K562 (cell line): ENCODE measurements at regions not wholly inside any gene's neighbourhood (a gene's known extent, or its start where the extent isn't known, plus 50 kb on each side); places are given as distances from the start of the nearest gene placed in this dataset.

Experiments
- ATAC-seq: fragments of 200-7000 bp; cut with Tn5 transposase; 3 replicates; pipeline ENCODE4 v1.9.1; 2020; ENCODE audit warnings: moderate library complexity
- BruUV-seq: library from RNA; stranded (reverse); fragments of 400-500 nt; replicated peaks from 2 replicates; lab custom pipeline; 2021; lab: Mats Ljungman, UMichigan
- CTCF ChIA-PET: fragments of 300-600 bp; formaldehyde crosslinking; extraction: SDS; loops from one replicate; lab custom pipeline; 2021; ENCODE audit warnings: low intra/inter-chr PET ratio; lab: Yijun Ruan, JAX
- POLR2A ChIA-PET: fragments of 300-600, 350-650 bp; sonication (Branson Sonifier 250); formaldehyde crosslinking; extraction: SDS; loops from one replicate; lab custom pipeline; 2021; ENCODE audit warnings: antibody characterized with exemption, inconsistent platforms; lab: Yijun Ruan, JAX
- DNase-seq, 4 experiments: peaks; one replicate each; pipeline versions ENCODE4 v3.0.0 to v3.0.0-alpha.2; 2011 to 2018; ENCODE audit warnings: low spot score in 3 of 4, mixed read lengths in 3 of 4; ENCODE audit errors: extremely low read depth in 1 of 4
- FAIRE-seq: peaks from 2 replicates; lab custom pipeline; 2011; peaks lifted over from hg19 to GRCh38; lab: Jason Lieb, UNC
- H2AFZ ChIP-seq: 2 replicates; pipeline ENCODE4 v1.6.0; 2011; ENCODE audit warnings: low read depth, low read length, control low read depth, inconsistent platforms
- H3K27ac ChIP-seq: fragments of 200-600 bp; 3 replicates; pipeline ENCODE4 v1.8.0; 2011; ENCODE audit warnings: low read depth, mild to moderate bottlenecking, control low read depth, inconsistent platforms, low read length, moderate library complexity, mixed read lengths; ENCODE audit errors: extremely low read depth
- H3K27me3 ChIP-seq, 2 experiments: fragments of 300-600 bp in 1 of 2; 2 replicates in 1 of 2; 3 replicates in 1 of 2; pipeline versions ENCODE4 v1.6.0 to v1.8.0; 2011; ENCODE audit warnings: inconsistent platforms in 2 of 2, low read length in 2 of 2, mild to moderate bottlenecking in 1 of 2, mixed read lengths in 1 of 2, moderate library complexity in 1 of 2; ENCODE audit not compliant: control insufficient read depth in 2 of 2, insufficient read depth in 2 of 2
- H3K36me3 ChIP-seq: fragments of 300-600 bp; 3 replicates; pipeline ENCODE4 v1.8.0; 2011; ENCODE audit warnings: mild to moderate bottlenecking, low read length, inconsistent platforms; ENCODE audit not compliant: control insufficient read depth, insufficient read depth
- H3K4me1 ChIP-seq, 2 experiments: fragments of 200-600 bp in 1 of 2; replicated peaks in 1 of 2; 2 replicates in 1 of 2; 3 replicates in 1 of 2; pipeline versions ENCODE4 v1.5.1 to v1.8.0; 2011; ENCODE audit warnings: inconsistent platforms in 2 of 2, low read length in 2 of 2, mild to moderate bottlenecking in 1 of 2, mixed read lengths in 1 of 2, moderate library complexity in 1 of 2; ENCODE audit not compliant: control insufficient read depth in 2 of 2, insufficient read depth in 2 of 2
- H3K4me2 ChIP-seq: 2 replicates; pipeline ENCODE4 v1.6.1; 2011; ENCODE audit warnings: low read length, control low read depth, inconsistent platforms, mixed read lengths; ENCODE audit not compliant: insufficient read depth
- H3K4me3 ChIP-seq: fragments of 200-600 bp; sonication (generic), shearing (Covaris generic); 2 replicates; pipeline ENCODE4 v1.5.1; 2016; ENCODE audit warnings: control low read depth, inconsistent platforms
- H3K79me2 ChIP-seq: fragments of 200-600 bp; 3 replicates; pipeline ENCODE4 v1.8.0; 2011; ENCODE audit warnings: low read length, inconsistent platforms; ENCODE audit not compliant: control insufficient read depth, insufficient read depth
- H3K9ac ChIP-seq, 2 experiments: 2 replicates each; pipeline versions ENCODE4 v1.6.0 to v1.6.1; 2011; ENCODE audit warnings: low read depth in 2 of 2, low read length in 2 of 2, control low read depth in 1 of 2, inconsistent platforms in 1 of 2, mild to moderate bottlenecking in 1 of 2, mixed read lengths in 1 of 2; ENCODE audit not compliant: insufficient read depth in 1 of 2
- H3K9me1 ChIP-seq: one replicate; pipeline ENCODE4 v1.6.0; 2011; ENCODE audit warnings: inconsistent platforms, mild to moderate bottlenecking, low read length, moderate library complexity; ENCODE audit not compliant: control insufficient read depth, insufficient read depth
- H3K9me3 ChIP-seq: replicated peaks from 2 replicates; pipeline ENCODE4 v1.5.1; 2011; ENCODE audit warnings: low read depth, low read length, inconsistent platforms; ENCODE audit not compliant: control insufficient read depth, insufficient read depth
- H4K20me1 ChIP-seq: replicated peaks from 2 replicates; pipeline ENCODE4 v1.6.1; 2011; ENCODE audit warnings: low read length, inconsistent platforms, mixed read lengths; ENCODE audit not compliant: control insufficient read depth, insufficient read depth
- ARNT ChIP-seq, 2 experiments: fragments of 450-650 bp; IDR thresholded peaks; 2 replicates each; pipeline ENCODE4 v1.6.1; 2016; ENCODE audit warnings: mild to moderate bottlenecking in 1 of 2
- DEAF1 ChIP-seq: fragments of 450-650 bp; formaldehyde crosslinking; IDR thresholded peaks from 2 replicates; pipeline ENCODE4 v1.4.0; 2020; ENCODE audit warnings: mild to moderate bottlenecking, moderate library complexity
- E4F1 ChIP-seq: fragments of 250-450 bp; sonication (Bioruptor Pico); IDR thresholded peaks from 2 replicates; pipeline ENCODE4 v1.5.0; 2021; ENCODE audit warnings: mild to moderate bottlenecking, borderline replicate concordance
- FOXM1 ChIP-seq, 2 experiments: fragments of 450-650 bp in 1 of 2; sonication (generic) in 1 of 2; formaldehyde crosslinking in 1 of 2; IDR thresholded peaks; 2 replicates each; pipeline versions ENCODE4 v1.6.1 to v1.9.0; 2017 to 2022; ENCODE audit warnings: low read depth in 2 of 2, mild to moderate bottlenecking in 2 of 2, missing genetic modification reagents in 1 of 2, moderate library complexity in 1 of 2
- HDAC3 ChIP-seq: fragments of 450-650 bp; IDR thresholded peaks from 2 replicates; pipeline ENCODE4 v1.6.1; 2018; ENCODE audit warnings: borderline replicate concordance, mild to moderate bottlenecking, moderate library complexity; ENCODE audit not compliant: partially characterized antibody
- L3MBTL2 ChIP-seq: fragments of 450-650 bp; IDR thresholded peaks from 2 replicates; pipeline ENCODE4 v1.6.1; 2016; ENCODE audit warnings: mild to moderate bottlenecking, moderate library complexity
- MAFF ChIP-seq: IDR thresholded peaks from 2 replicates; pipeline ENCODE4 v1.6.1; 2012; ENCODE audit warnings: low read length, improper control_type of control experiment
- MCM7 ChIP-seq, 2 experiments: fragments of 450-650 bp; IDR thresholded peaks; 2 replicates each; pipeline ENCODE4 v1.6.1; 2016 to 2018
- PCBP1 ChIP-seq: fragments of 200-400 bp; formaldehyde crosslinking; IDR thresholded peaks from 2 replicates; pipeline ENCODE4 v1.6.1; 2018; ENCODE audit warnings: mild to moderate bottlenecking, low read depth, low read length; ENCODE audit not compliant: poor library complexity, severe bottlenecking
- PRPF4 ChIP-seq: fragments of 200-400 bp; formaldehyde crosslinking; IDR thresholded peaks from one replicate; pipeline ENCODE4 v1.6.1; 2017; ENCODE audit warnings: low read length, low read depth, mild to moderate bottlenecking; ENCODE audit not compliant: insufficient read depth, poor library complexity, severe bottlenecking
- PTTG1 ChIP-seq: fragments of 450-650 bp; IDR thresholded peaks from 2 replicates; pipeline ENCODE4 v1.6.1; 2016; ENCODE audit warnings: low read depth, mild to moderate bottlenecking, missing genetic modification characterization, missing compliant biosample characterization
- SNIP1 ChIP-seq: fragments of 450-650 bp; IDR thresholded peaks from 2 replicates; pipeline ENCODE4 v1.7.1; 2017; ENCODE audit warnings: low read depth, mild to moderate bottlenecking
- TCF15 ChIP-seq: fragments of 250-450 bp; sonication (Bioruptor Pico); IDR thresholded peaks from 2 replicates; pipeline ENCODE4 v1.8.0; 2022; ENCODE audit warnings: moderate library complexity, mild to moderate bottlenecking, inconsistent platforms
- ZNF133 ChIP-seq: fragments of 250-450 bp; sonication (Bioruptor Pico); IDR thresholded peaks from 2 replicates; pipeline ENCODE4 v1.4.0; 2020; ENCODE audit warnings: mild to moderate bottlenecking
- ZNF766 ChIP-seq: fragments of 200-800 bp; sonication (Bioruptor generic); conservative IDR thresholded peaks from 2 replicates; pipeline ENCODE4 v1.6.1; 2016; ENCODE audit warnings: missing genetic modification characterization, missing compliant biosample characterization
- WGBS: fragments of 100-300 bp; shearing (Covaris generic); methylation state at CpG from one replicate; pipeline ENCODE4 v1.1.6; 2016; ENCODE audit warnings: low coverage, mixed read lengths; ENCODE audit not compliant: insufficient coverage; ENCODE audit errors: missing lambda C conversion rate; 5-methylcytosine and 5-hydroxymethylcytosine counted together
- in situ Hi-C: fragments of 300-500 bp; cut with MboI; formaldehyde crosslinking; loops from 4 replicates; pipeline ENCODE4 v1.15.0; 2018; ENCODE audit warnings: inconsistent platforms, mixed read lengths
- intact Hi-C: fragments of 100-400 bp; cut with micrococcal nuclease; formaldehyde crosslinking; loops from 2 replicates; pipeline ENCODE4 v1.14.2; 2022

GRCh38 chr12:86852451-86852850 lies 596.3 kb upstream of the MGAT4C start (continued):
- TF ChIP-seq TCF15 (no peak), PTTG1 (no peak)

GRCh38 chr12:86838711-86839110 lies 582.5 kb upstream of the MGAT4C start:
- BruUV-seq, result no TSS peak
- FAIRE-seq, result no peak
- H3K4me3 ChIP-seq, result no peak overlapping the region

GRCh38 chr12:86838260-86838659 lies 582.1 kb upstream of the MGAT4C start:
- no TSS peak for BruUV-seq
- no peaks in the 10 kb centered on the region for H3K79me2 ChIP-seq
- POLR2A ChIA-PET, result no interaction called here
- CTCF ChIA-PET, result no interaction called here
- 0% methylated on average over 1 of the region's 1 CpG for WGBS
- no peak overlapping the region for H3K27ac ChIP-seq
- intact Hi-C loops, result no loop called here
- no peak overlapping the region for H3K4me3 ChIP-seq
- H3K9me1 ChIP-seq, result no peaks in the 10 kb centered on the region
- ATAC-seq, result no peak
- no peak for DNase-seq
- no peaks in the 10 kb centered on the region for H3K27me3 ChIP-seq
- in situ Hi-C loops, result no loop called here
- no peaks in the 10 kb centered on the region for H3K36me3 ChIP-seq
- no peak for FAIRE-seq
- no peaks in the 10 kb centered on the region for H3K9me3 ChIP-seq
- no peak overlapping the region for H2AFZ ChIP-seq
- H4K20me1 ChIP-seq, result no peaks in the 10 kb centered on the region
- H3K4me1 ChIP-seq, result no peaks in the 10 kb centered on the region
- no peak overlapping the region for H3K4me2 ChIP-seq
- no peak overlapping the region for H3K9ac ChIP-seq
- no peak for TF ChIP-seq E4F1 (CRISPR knock-in tag)
- no peak for TF ChIP-seq ZNF766 (CRISPR knock-in tag)
- TF ChIP-seq ZNF133 (CRISPR knock-in tag), result no peak
- peak; percentile 87 for TF ChIP-seq MAFF
- no peak for TF ChIP-seq SNIP1
- no peak for TF ChIP-seq PRPF4
- no peak for TF ChIP-seq DEAF1

More at GRCh38 chr12:86838711-86839110, 582.5 kb upstream of the MGAT4C start:
- DNase-seq (no peak), ATAC-seq (no peak)
- H3K27me3 ChIP-seq, result no peaks in the 10 kb centered on the region
- H3K4me2 ChIP-seq, result no peak overlapping the region
- TF ChIP-seq PCBP1, result no peak
- no peak for TF ChIP-seq HDAC3
- no peak for TF ChIP-seq ARNT (IDR thresholded peaks at IDR 0.05)
- no peak for TF ChIP-seq L3MBTL2
- TF ChIP-seq FOXM1 (IDR thresholded peaks at IDR 0.05; ENCODE audit: low read depth), result no peak
- no peak for TF ChIP-seq FOXM1 (CRISPR knock-in tag; IDR thresholded peaks at IDR 0.05; ENCODE audit: low read depth)
- TF ChIP-seq MCM7 (IDR thresholded peaks at IDR 0.05), result no peak
- H3K9me3 ChIP-seq, result no peaks in the 10 kb centered on the region
- in situ Hi-C loops (no loop called here), intact Hi-C loops (no loop called here)
- no peaks in the 10 kb centered on the region for H4K20me1 ChIP-seq
- WGBS, result 0% methylated on average over 4 of the region's 4 CpGs
- H3K4me1 ChIP-seq, result no peaks in the 10 kb centered on the region
- H3K36me3 ChIP-seq, result no peaks in the 10 kb centered on the region
- POLR2A ChIA-PET, result no interaction called here
- no peak overlapping the region for H2AFZ ChIP-seq
- CTCF ChIA-PET, result no interaction called here
- no peaks in the 10 kb centered on the region for H3K9me1 ChIP-seq
- no peak overlapping the region for H3K27ac ChIP-seq
- no peaks in the 10 kb centered on the region for H3K79me2 ChIP-seq
- H3K9ac ChIP-seq, result no peak overlapping the region
